ENCODE measurements at regions not wholly inside any gene's neighbourhood (a gene's known extent, or its start where the extent isn't known, plus 50 kb on each side); places are given as distances from the start of the nearest gene placed in this dataset.

- WGBS, result 69% methylated on average over 7 of the region's 7 CpGs
- TF ChIP-seq POLR2A (IDR thresholded peaks at IDR 0.05) (no peak), POLR2AphosphoS5 (IDR thresholded peaks at IDR 0.05) (no peak), CTCF (IDR thresholded peaks at IDR 0.05) (no peak)
- no peak for DNase-seq (ENCODE audit: low spot score)
- H3K27ac ChIP-seq, result no peak overlapping the region
- H3K4me3 ChIP-seq, result no peak overlapping the region
- H3K36me3 ChIP-seq, result no peaks in the 10 kb centered on the region
- H3K9me3 ChIP-seq, result no peaks in the 10 kb centered on the region
- H3K27me3 ChIP-seq (replicated peaks; ENCODE audit: insufficient read depth), result no peaks in the 10 kb centered on the region
- intact Hi-C loops (cut with DNase I), result no loop called here
- H3K4me1 ChIP-seq (replicated peaks), result no peaks in the 10 kb centered on the region
Observed at GRCh38 chr10:9762966-9763656, 1254.6 kb upstream of the CELF2 start.

GRCh38 chr10:9766762-9767161 lies 1250.9 kb upstream of the CELF2 start:
- H3K9me3 ChIP-seq, result no peaks in the 10 kb centered on the region
- TF ChIP-seq POLR2AphosphoS5 (IDR thresholded peaks at IDR 0.05), result no peak
- no peak for TF ChIP-seq CTCF (IDR thresholded peaks at IDR 0.05)
- no peak for TF ChIP-seq POLR2A (IDR thresholded peaks at IDR 0.05)

DNA sequence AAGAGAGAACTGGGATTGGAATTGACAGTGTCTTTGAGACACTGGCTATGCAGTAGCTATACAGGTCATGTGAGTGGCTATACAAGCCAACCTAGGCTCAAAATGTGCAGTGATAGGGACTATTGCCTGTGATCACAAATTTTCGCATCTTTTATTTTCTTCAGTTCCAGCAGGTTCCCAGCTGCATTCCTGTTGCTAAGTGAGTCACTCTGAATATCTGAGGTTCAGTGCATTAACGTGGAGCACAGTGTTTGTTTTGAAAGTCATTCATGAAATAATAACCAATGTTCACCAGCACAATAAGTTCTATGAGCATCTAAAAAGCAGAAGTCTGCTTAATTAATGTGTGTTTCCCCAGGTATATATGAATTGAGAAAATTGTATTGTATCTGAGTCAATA lies 1236.0 kb upstream of the CELF2 start:
- H3K27ac ChIP-seq, result no peak overlapping the region
- H3K4me3 ChIP-seq, result no peak overlapping the region
- no peaks in the 10 kb centered on the region for H3K27me3 ChIP-seq (replicated peaks; ENCODE audit: insufficient read depth)
- 50% methylated on average over 2 of the region's 2 CpGs for WGBS
- intact Hi-C loops (cut with DNase I), result no loop called here
- no peak for DNase-seq (ENCODE audit: low spot score)
- TF ChIP-seq POLR2A (IDR thresholded peaks at IDR 0.05) (no peak), POLR2AphosphoS5 (IDR thresholded peaks at IDR 0.05) (no peak), CTCF (IDR thresholded peaks at IDR 0.05) (no peak)
- no peaks in the 10 kb centered on the region for H3K4me1 ChIP-seq (replicated peaks)
- H3K36me3 ChIP-seq, result no peaks in the 10 kb centered on the region
- H3K9me3 ChIP-seq, result no peaks in the 10 kb centered on the region

More at GRCh38 chr10:9766762-9767161, 1250.9 kb upstream of the CELF2 start:
- Histone ChIP-seq H3K27ac (no peak overlapping the region), H3K4me1 (replicated peaks) (no peaks in the 10 kb centered on the region), H3K27me3 (replicated peaks; ENCODE audit: insufficient read depth) (no peaks in the 10 kb centered on the region), H3K4me3 (no peak overlapping the region), H3K36me3 (no peaks in the 10 kb centered on the region)
- no peak for DNase-seq (ENCODE audit: low spot score)
- intact Hi-C loops (cut with DNase I), result no loop called here

- Histone ChIP-seq H3K4me1 (replicated peaks) (no peaks in the 10 kb centered on the region), H3K9me3 (no peaks in the 10 kb centered on the region), H3K4me3 (no peak overlapping the region), H3K27me3 (replicated peaks; ENCODE audit: insufficient read depth) (no peaks in the 10 kb centered on the region), H3K27ac (no peak overlapping the region), H3K36me3 (no peaks in the 10 kb centered on the region)
- DNase-seq (ENCODE audit: low spot score), result no peak
- WGBS, result 92% methylated on average over 1 of the region's 1 CpG
- intact Hi-C loops (cut with DNase I), result no loop called here
- TF ChIP-seq POLR2A (IDR thresholded peaks at IDR 0.05) (no peak), CTCF (IDR thresholded peaks at IDR 0.05) (no peak), POLR2AphosphoS5 (IDR thresholded peaks at IDR 0.05) (no peak)
Observed at GRCh38 chr10:9786101-9786500, 1231.6 kb upstream of the CELF2 start.

DNA sequence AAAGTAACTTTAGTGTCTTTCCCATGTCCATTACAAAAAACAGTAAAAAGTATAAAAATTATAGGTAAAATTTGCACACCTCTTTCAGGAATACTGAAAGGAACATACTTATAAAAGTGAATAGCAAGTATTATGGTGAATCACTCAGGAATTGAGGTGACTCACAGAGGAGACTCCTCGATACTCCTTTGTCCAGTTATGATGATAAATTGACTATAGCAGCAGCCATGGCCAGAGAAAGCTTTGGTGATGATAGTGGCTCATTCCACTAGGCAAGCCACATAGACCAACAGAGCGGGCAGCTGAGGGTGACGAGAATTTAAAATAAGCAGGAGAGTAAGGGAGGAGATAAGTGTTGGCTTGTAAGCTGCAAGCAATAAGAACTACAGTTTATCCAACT lies 1231.1 kb upstream of the CELF2 start:
- WGBS, result 90% methylated on average over 3 of the region's 3 CpGs
- H3K4me1 ChIP-seq (replicated peaks), result no peaks in the 10 kb centered on the region
- H3K27ac ChIP-seq, result no peak overlapping the region
- H3K9me3 ChIP-seq, result no peaks in the 10 kb centered on the region
- no peaks in the 10 kb centered on the region for H3K36me3 ChIP-seq
- no peak for TF ChIP-seq POLR2AphosphoS5 (IDR thresholded peaks at IDR 0.05)
- TF ChIP-seq CTCF (IDR thresholded peaks at IDR 0.05), result no peak
- intact Hi-C loops (cut with DNase I), result no loop called here
- DNase-seq (ENCODE audit: low spot score), result no peak
- H3K4me3 ChIP-seq, result no peak overlapping the region
- no peaks in the 10 kb centered on the region for H3K27me3 ChIP-seq (replicated peaks; ENCODE audit: insufficient read depth)
